ENCODE measurements at regions not wholly inside any gene's neighbourhood (a gene's known extent, or its start where the extent isn't known, plus 50 kb on each side); places are given as distances from the start of the nearest gene placed in this dataset.

DNA sequence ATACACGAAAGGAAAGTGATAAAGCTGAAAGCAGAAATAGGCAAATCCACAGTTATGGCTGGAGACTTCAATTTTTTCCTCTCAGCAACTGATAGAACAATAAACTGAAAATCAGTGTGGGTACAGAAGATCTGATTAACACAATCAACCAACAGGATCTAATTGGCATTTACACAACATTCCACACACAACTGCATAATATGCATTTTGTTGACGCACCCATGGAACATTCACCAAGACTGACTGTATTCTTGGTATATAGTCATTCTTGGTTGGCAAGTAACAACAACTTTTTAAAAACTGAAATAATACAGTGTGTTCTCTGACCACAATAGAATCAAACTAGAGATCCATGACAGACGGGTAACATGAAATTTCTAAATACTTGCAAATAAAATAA, 218.7 kb upstream of the S1PR3 start:
- Histone ChIP-seq H3K27ac (ENCODE audit: low read depth in 1 of 2, low read length in 2 of 2) (no peak overlapping the region), H4K20me1 (ENCODE audit: insufficient read depth, low read length) (no peaks in the 10 kb centered on the region), H3K4me3 (replicated peaks in 1 of 3; ENCODE audit: low read depth in 2 of 3, low read length in 3 of 3) (no peak overlapping the region), H3K9me3 (replicated peaks in 1 of 2; ENCODE audit: control insufficient read depth in 1 of 2, insufficient read depth in 1 of 2, low read length in 2 of 2) (no peaks in the 10 kb centered on the region), H3K36me3 (replicated peaks in 1 of 2; ENCODE audit: control insufficient read depth in 1 of 2, insufficient read depth in 2 of 2, low read length in 2 of 2) (no peaks in the 10 kb centered on the region), H3K4me1 (ENCODE audit: control insufficient read depth in 1 of 2, insufficient read depth in 2 of 2, low read length in 2 of 2) (peaks cover 23 to 31% of the 10 kb centered on the region in 2 donors), H3K4me2 (replicated peaks; ENCODE audit: extremely low read depth, low read length, poor library complexity, severe bottlenecking) (no peak overlapping the region), H2AFZ (ENCODE audit: insufficient read depth, low read depth, low read length, poor library complexity, severe bottlenecking) (no peak overlapping the region), H3K9ac (ENCODE audit: insufficient read depth, low read length, poor library complexity, severe bottlenecking) (no peak overlapping the region), H3K79me2 (ENCODE audit: insufficient read depth, low read length) (no peaks in the 10 kb centered on the region), H3K27me3 (ENCODE audit: control insufficient read depth in 2 of 2, insufficient read depth in 2 of 2, low read length in 2 of 2) (no peaks in the 10 kb centered on the region)
- Mint-ChIP-seq H3K4me1 (peaks cover 31% of the 10 kb centered on the region), H3K27me3 (ENCODE audit: low read depth in 3 of 3) (peaks cover 0 to 5% (median 0%) of the 10 kb centered on the region in 3 donors), H3K27ac (no peak overlapping the region), H3K9me3 (peaks cover 0 to 1% (median 0%) of the 10 kb centered on the region in 7 donors), H3K36me3 (peaks cover 0 to 6% of the 10 kb centered on the region in 2 donors), H3K4me3 (no peak overlapping the region)
- intact Hi-C loops (cut with micrococcal nuclease): no loop called here
- WGBS (ENCODE audit: insufficient coverage): no CpG with 5 or more reads among the region's 3 CpGs
- TF ChIP-seq CTCF (IDR thresholded peaks at IDR 0.05): no peak
- DNase-seq: no peak

DNA sequence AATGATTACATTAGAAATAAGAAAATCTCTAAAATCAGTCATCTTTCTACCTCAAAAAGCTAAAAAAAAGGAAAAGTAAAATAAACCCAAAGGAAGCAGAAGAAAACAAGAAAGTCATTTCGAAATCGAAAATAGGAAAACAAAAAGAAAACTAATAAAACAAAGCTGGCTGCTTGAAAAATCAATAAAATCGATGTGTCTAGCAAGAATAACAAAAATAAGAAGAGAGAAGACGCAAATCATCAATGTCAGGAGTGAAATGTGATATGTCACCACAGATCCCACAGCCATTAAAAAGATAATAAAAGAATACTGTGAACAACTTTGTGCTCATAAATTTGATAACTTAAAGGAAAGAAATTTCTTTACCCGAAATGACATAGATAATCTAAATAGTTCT, 218.1 kb upstream of the S1PR3 start:
- Histone ChIP-seq H3K27ac (ENCODE audit: low read depth in 1 of 2, low read length in 2 of 2) (no peak overlapping the region), H3K4me2 (replicated peaks; ENCODE audit: extremely low read depth, low read length, poor library complexity, severe bottlenecking) (no peak overlapping the region)
- TF ChIP-seq CTCF (IDR thresholded peaks at IDR 0.05): no peak

More for the DNA sequence above, 218.1 kb upstream of the S1PR3 start:
- Mint-ChIP-seq H3K4me3 (no peak overlapping the region), H3K27ac (no peak overlapping the region), H3K27me3 (ENCODE audit: low read depth in 3 of 3) (peaks cover 0 to 6% (median 0%) of the 10 kb centered on the region in 3 donors), H3K4me1 (peaks cover 37% of the 10 kb centered on the region), H3K9me3 (peaks cover 0 to 1% (median 0%) of the 10 kb centered on the region in 7 donors), H3K36me3 (peaks cover 0 to 6% of the 10 kb centered on the region in 2 donors)
- Histone ChIP-seq H3K27me3 (ENCODE audit: control insufficient read depth in 2 of 2, insufficient read depth in 2 of 2, low read length in 2 of 2) (no peaks in the 10 kb centered on the region), H3K79me2 (ENCODE audit: insufficient read depth, low read length) (no peaks in the 10 kb centered on the region), H4K20me1 (ENCODE audit: insufficient read depth, low read length) (no peaks in the 10 kb centered on the region), H3K36me3 (replicated peaks in 1 of 2; ENCODE audit: control insufficient read depth in 1 of 2, insufficient read depth in 2 of 2, low read length in 2 of 2) (no peaks in the 10 kb centered on the region), H2AFZ (ENCODE audit: insufficient read depth, low read depth, low read length, poor library complexity, severe bottlenecking) (no peak overlapping the region), H3K4me1 (ENCODE audit: control insufficient read depth in 1 of 2, insufficient read depth in 2 of 2, low read length in 2 of 2) (peaks cover 29 to 37% of the 10 kb centered on the region in 2 donors), H3K9ac (ENCODE audit: insufficient read depth, low read length, poor library complexity, severe bottlenecking) (no peak overlapping the region), H3K4me3 (replicated peaks in 1 of 3; ENCODE audit: low read depth in 2 of 3, low read length in 3 of 3) (no peak overlapping the region), H3K9me3 (replicated peaks in 1 of 2; ENCODE audit: control insufficient read depth in 1 of 2, insufficient read depth in 1 of 2, low read length in 2 of 2) (no peaks in the 10 kb centered on the region)
- no peak for DNase-seq
- WGBS (ENCODE audit: insufficient coverage): no CpG with 5 or more reads among the region's 5 CpGs
- intact Hi-C loops (cut with micrococcal nuclease): no loop called here

Measured in CD14-positive monocyte (primary cell).